SK-N-SH (cell line): ENCODE measurements at regions not wholly inside any gene's neighbourhood (a gene's known extent, or its start where the extent isn't known, plus 50 kb on each side); places are given as distances from the start of the nearest gene placed in this dataset.
A peak's percentile ranks its signal among the peaks of the same experiment; 100 is the strongest.

Experiments used
- CTCF ChIA-PET: fragments of 300-600, 350-600 bp; formaldehyde crosslinking; extraction: SDS; loops from one replicate; lab custom pipeline; 2021; lab: Yijun Ruan, JAX
- POLR2A ChIA-PET: fragments of 350-600 bp; sonication (Branson Sonifier 250); formaldehyde crosslinking; extraction: SDS; loops from one replicate; lab custom pipeline; 2020; ENCODE audit warnings: antibody characterized with exemption, inconsistent platforms; lab: Yijun Ruan, JAX
- DNase-seq: peaks from one replicate; pipeline ENCODE4 v3.0.0; 2012
- H2AFZ ChIP-seq: fragments of 200-600 bp; sonication (generic); 2 replicates; pipeline ENCODE4 v1.8.1; 2016; ENCODE audit warnings: antibody characterized with exemption, mild to moderate bottlenecking, low read depth
- H3F3A ChIP-seq: fragments of 200-600 bp; sonication (generic); replicated peaks from 2 replicates; pipeline ENCODE3; 2016; ENCODE audit warnings: antibody characterized with exemption, mild to moderate bottlenecking; ENCODE audit not compliant: insufficient read depth
- H3K27ac ChIP-seq, 2 experiments: fragments of 200-500 bp in 1 of 2; fragments of 200-600 bp in 1 of 2; sonication (Bioruptor generic) in 1 of 2; sonication (generic), shearing (Covaris generic) in 1 of 2; 2 replicates each; pipeline versions ENCODE4 v1.5.1 to v1.6.1; 2014 to 2016; ENCODE audit warnings: low read depth in 2 of 2, inconsistent platforms in 1 of 2, low read length in 1 of 2, mild to moderate bottlenecking in 1 of 2, mixed read lengths in 1 of 2
- H3K27me3 ChIP-seq: fragments of 200-600 bp; sonication (generic), shearing (Covaris generic); 2 replicates; pipeline ENCODE4 v1.6.1; 2016; ENCODE audit warnings: mixed run types; ENCODE audit not compliant: insufficient read depth
- H3K36me3 ChIP-seq, 2 experiments: fragments of 200-500 bp in 1 of 2; fragments of 200-600 bp in 1 of 2; sonication (Bioruptor generic) in 1 of 2; sonication (generic) in 1 of 2; replicated peaks in 1 of 2; 2 replicates each; pipeline versions ENCODE3 to v1.5.1; 2014 to 2016; ENCODE audit warnings: low read length in 1 of 2, mild to moderate bottlenecking in 1 of 2; ENCODE audit not compliant: insufficient read depth in 2 of 2, control insufficient read depth in 1 of 2
- H3K4me1 ChIP-seq, 2 experiments: fragments of 200-500 bp in 1 of 2; fragments of 200-600 bp in 1 of 2; sonication (Bioruptor generic) in 1 of 2; sonication (generic), shearing (Covaris generic) in 1 of 2; 2 replicates each; pipeline versions ENCODE4 v1.5.1 to v1.6.1; 2014 to 2016; ENCODE audit warnings: low read depth in 1 of 2, low read length in 1 of 2, mixed run types in 1 of 2; ENCODE audit not compliant: insufficient read depth in 2 of 2, control insufficient read depth in 1 of 2
- H3K4me2 ChIP-seq: fragments of 200-600 bp; sonication (generic), shearing (Covaris generic); 2 replicates; pipeline ENCODE4 v1.6.1; 2017; ENCODE audit warnings: mixed run types
- H3K4me3 ChIP-seq, 2 experiments: fragments of 200-500 bp in 1 of 2; fragments of 200-600 bp in 1 of 2; sonication (Bioruptor generic) in 1 of 2; sonication (generic), shearing (Covaris generic) in 1 of 2; 2 replicates each; pipeline versions ENCODE4 v1.5.1 to v1.8.1; 2014 to 2016; ENCODE audit warnings: low read depth in 2 of 2, inconsistent platforms in 1 of 2, low read length in 1 of 2, mild to moderate bottlenecking in 1 of 2, mixed read lengths in 1 of 2, moderate library complexity in 1 of 2
- H3K79me2 ChIP-seq: fragments of 200-600 bp; sonication (generic); 2 replicates; pipeline ENCODE4 v1.8.1; 2017; ENCODE audit warnings: mild to moderate bottlenecking; ENCODE audit not compliant: insufficient read depth
- H3K9ac ChIP-seq: fragments of 200-600 bp; sonication (generic); 2 replicates; pipeline ENCODE4 v1.6.1; 2017; ENCODE audit warnings: mixed run types
- H3K9me2 ChIP-seq: fragments of 200-600 bp; sonication (generic); 2 replicates; pipeline ENCODE4 v1.6.1; 2017; ENCODE audit warnings: mixed run types
- H3K9me3 ChIP-seq: fragments of 200-600 bp; sonication (generic); 2 replicates; pipeline ENCODE4 v1.6.1; 2017; ENCODE audit warnings: mixed run types, mild to moderate bottlenecking, moderate library complexity
- H4K20me1 ChIP-seq: fragments of 200-600 bp; sonication (generic); 2 replicates; pipeline ENCODE4 v1.6.1; 2017; ENCODE audit warnings: mild to moderate bottlenecking, mixed run types; ENCODE audit not compliant: insufficient read depth
- CHD2 ChIP-seq: fragments of 150-350 bp; IDR thresholded peaks from 2 replicates; pipeline ENCODE4 v1.6.1; 2018; ENCODE audit warnings: low read length; ENCODE audit not compliant: partially characterized antibody
- CTCF ChIP-seq: fragments of 200-600 bp; sonication (generic); IDR thresholded peaks from 2 replicates; pipeline ENCODE4 v1.6.1; 2017; ENCODE audit warnings: antibody characterized with exemption, mild to moderate bottlenecking, moderate library complexity
- ELF1 ChIP-seq: IDR thresholded peaks from 2 replicates; pipeline ENCODE4 v1.4.0; 2012
- FOSL2 ChIP-seq: IDR thresholded peaks from 2 replicates; pipeline ENCODE4 v1.4.0; 2012; ENCODE audit warnings: low read depth, mild to moderate bottlenecking, moderate library complexity, borderline replicate concordance
- FOXJ3 ChIP-seq: sonication (generic); formaldehyde crosslinking; IDR thresholded peaks from 2 replicates; pipeline ENCODE4 v1.5.1; 2020; ENCODE audit warnings: mild to moderate bottlenecking, missing genetic modification reagents
- GABPA ChIP-seq: IDR thresholded peaks from 2 replicates; pipeline ENCODE4 v1.4.0; 2012; ENCODE audit warnings: low read depth, mild to moderate bottlenecking
- IRF3 ChIP-seq: fragments of 150-350 bp; IDR thresholded peaks from 2 replicates; pipeline ENCODE4 v1.6.1; 2016; ENCODE audit warnings: mild to moderate bottlenecking, low read depth, low read length
- JUND ChIP-seq: IDR thresholded peaks from 2 replicates; pipeline ENCODE4 v1.4.0; 2012
- MAX ChIP-seq: IDR thresholded peaks from 2 replicates; pipeline ENCODE4 v1.4.0; 2012; ENCODE audit warnings: low read depth
- MXI1 ChIP-seq: IDR thresholded peaks from 2 replicates; pipeline ENCODE4 v1.6.1; 2012; ENCODE audit warnings: mild to moderate bottlenecking, low read depth, low read length, improper control_type of control experiment
- NFIC ChIP-seq: IDR thresholded peaks from 2 replicates; pipeline ENCODE4 v1.4.0; 2012; ENCODE audit warnings: borderline replicate concordance
- NRF1 ChIP-seq: IDR thresholded peaks from 2 replicates; pipeline ENCODE4 v1.6.1; 2012; ENCODE audit warnings: low read depth, mild to moderate bottlenecking, low read length
- RAD21 ChIP-seq: IDR thresholded peaks from 2 replicates; pipeline ENCODE4 v1.6.1; 2012; ENCODE audit warnings: mild to moderate bottlenecking, low read length
- RCOR1 ChIP-seq: fragments of 150-350 bp; IDR thresholded peaks from 2 replicates; pipeline ENCODE4 v1.6.1; 2017; ENCODE audit warnings: antibody characterized with exemption, low read length
- REST ChIP-seq: IDR thresholded peaks from 2 replicates; pipeline ENCODE4 v1.6.1; 2012; ENCODE audit warnings: mild to moderate bottlenecking, low read depth, low read length, moderate library complexity
- RFX5 ChIP-seq: IDR thresholded peaks from 2 replicates; pipeline ENCODE4 v1.6.1; 2012; ENCODE audit warnings: mild to moderate bottlenecking, improper control_type of control experiment, low read length
- SIN3A ChIP-seq: IDR thresholded peaks from 2 replicates; pipeline ENCODE4 v1.6.1; 2012; ENCODE audit warnings: low read depth, mild to moderate bottlenecking, low read length, moderate library complexity, borderline replicate concordance
- SMC3 ChIP-seq: IDR thresholded peaks from 2 replicates; pipeline ENCODE4 v1.6.1; 2012; ENCODE audit warnings: low read depth, low read length, improper control_type of control experiment
- TCF12 ChIP-seq: IDR thresholded peaks from 2 replicates; pipeline ENCODE4 v1.4.0; 2012
- TEAD4 ChIP-seq: IDR thresholded peaks from 2 replicates; pipeline ENCODE4 v1.4.0; 2012; ENCODE audit warnings: mild to moderate bottlenecking, borderline replicate concordance; ENCODE audit not compliant: insufficient read depth
- USF2 ChIP-seq: fragments of 150-350 bp; IDR thresholded peaks from 2 replicates; pipeline ENCODE4 v1.6.1; 2017; ENCODE audit warnings: antibody characterized with exemption, low read length, low read depth, borderline replicate concordance
- YY1 ChIP-seq: IDR thresholded peaks from 2 replicates; pipeline ENCODE4 v1.4.0; 2012; ENCODE audit warnings: low read depth, mild to moderate bottlenecking
- ZBTB33 ChIP-seq: IDR thresholded peaks from 2 replicates; pipeline ENCODE4 v1.4.0; 2012; ENCODE audit warnings: low read depth, borderline replicate concordance
- WGBS: methylation state at CpG from one replicate; pipeline ENCODE4 v1.1.6; 2017; ENCODE audit warnings: low lambda C conversion rate; 5-methylcytosine and 5-hydroxymethylcytosine counted together

- POLR2A ChIA-PET = interaction anchor here (0.6 to 3.4 kb wide), 10 partner anchors 14 to 860 kb away, joined by 3 to 45 read pairs (median 10); partner anchors contain the start of genes HOXD8 and HOXD9
- H2AFZ ChIP-seq = peak overlapping the region; percentile 41; the same call in 1 of the 2 replicates
- peak overlapping the region; percentile 73 to 96 for H3K27ac ChIP-seq
- TF ChIP-seq IRF3 (no peak; the same call in 1 of the 2 replicates), TCF12 (peak; percentile 13; the same call in 1 of the 2 replicates), ZBTB33 (no peak), ELF1 (no peak), RCOR1 (peak; percentile 99), SIN3A (no peak), RFX5 (no peak), RAD21 (peak; percentile 81), CTCF (peak; percentile 91), YY1 (no peak), NRF1 (0 out of 2 replicates have a peak, but pooled peaks have one; percentile 15), FOXJ3 (CRISPR knock-in tag) (no peak), MXI1 (0 out of 2 replicates have a peak, but pooled peaks have one; percentile 16), GABPA (no peak), JUND (no peak), REST (no peak), CHD2 (peak; percentile 71), FOSL2 (no peak), NFIC (no peak), SMC3 (peak; percentile 82), MAX (no peak), TEAD4 (no peak), USF2 (no peak)
These were observed 369.1 kb downstream of the MTX2 start for GRCh38 chr2:176638167-176639015.

More at GRCh38 chr2:176638167-176639015, 369.1 kb downstream of the MTX2 start:
- Histone ChIP-seq H3K4me3 (peak overlapping the region; percentile 75 to 82), H3K27me3 (no peaks in the 10 kb centered on the region), H3F3A (peaks cover 22% of the 10 kb centered on the region), H3K9me3 (no peaks in the 10 kb centered on the region), H3K4me2 (peak overlapping the region; percentile 90), H3K9me2 (no peaks in the 10 kb centered on the region), H3K36me3 (no peaks in the 10 kb centered on the region), H4K20me1 (no peaks in the 10 kb centered on the region), H3K79me2 (peaks cover 24% of the 10 kb centered on the region), H3K9ac (peak overlapping the region; percentile 91), H3K4me1 (peaks cover 26 to 28% of the 10 kb centered on the region in 2 experiments; a peak in 3 of 4 replicates)
- CTCF ChIA-PET = interaction anchor here (0.6 to 31.9 kb wide), 60 partner anchors 8 to 553 kb away, joined by 3 to 1047 read pairs (median 4); partner anchors contain the start of genes HOXD10, HOXD8, HOXD9 and MTX2
- WGBS = 10% methylated on average over 39 of the region's 39 CpGs
- peak; percentile 89 for DNase-seq
